ENCODE measurements at regions not wholly inside any gene's neighbourhood (a gene's known extent, or its start where the extent isn't known, plus 50 kb on each side); places are given as distances from the start of the nearest gene placed in this dataset.
A peak's percentile ranks its signal among the peaks of the same experiment; 100 is the strongest.

GRCh38 chr2:15045054-15045453 lies 412.5 kb downstream of the LRATD1 start:
- no peak for DNase-seq (ENCODE audit: low spot score)

- no peak for DNase-seq (ENCODE audit: low spot score)
These were observed 414.7 kb downstream of the LRATD1 start for GRCh38 chr2:15047184-15047583.

GRCh38 chr2:15048000-15048399 lies 415.5 kb downstream of the LRATD1 start:
- DNase-seq (ENCODE audit: low spot score): no peak

GRCh38 chr2:15049096-15049993 lies 416.8 kb downstream of the LRATD1 start:
- DNase-seq (ENCODE audit: low spot score): no peak

GRCh38 chr2:15050483-15050882 lies 418.0 kb downstream of the LRATD1 start:
- DNase-seq (ENCODE audit: low spot score): peak; percentile 18

GRCh38 chr2:15053542-15053941 lies 421.0 kb downstream of the LRATD1 start:
- DNase-seq (ENCODE audit: low spot score): no peak

GRCh38 chr2:15058015-15058720 lies 425.7 kb downstream of the LRATD1 start:
- DNase-seq (ENCODE audit: low spot score): no peak

GRCh38 chr2:15058721-15059157 lies 426.2 kb downstream of the LRATD1 start:
- DNase-seq (ENCODE audit: low spot score): no peak

- DNase-seq (ENCODE audit: low spot score): no peak
These were observed 427.5 kb downstream of the LRATD1 start for GRCh38 chr2:15059870-15060512.

GRCh38 chr2:15061268-15061667 lies 428.8 kb downstream of the LRATD1 start:
- no peak for DNase-seq (ENCODE audit: low spot score)

GRCh38 chr2:15066138-15066537 lies 433.6 kb downstream of the LRATD1 start:
- DNase-seq (ENCODE audit: low spot score): no peak

- no peak for DNase-seq (ENCODE audit: low spot score)
These were observed 436.6 kb downstream of the LRATD1 start for GRCh38 chr2:15069149-15069548.

GRCh38 chr2:15072836-15073235 lies 440.3 kb downstream of the LRATD1 start:
- DNase-seq (ENCODE audit: low spot score): no peak

GRCh38 chr2:15073664-15074063 lies 441.1 kb downstream of the LRATD1 start:
- no peak for DNase-seq (ENCODE audit: low spot score)

- no peak for DNase-seq (ENCODE audit: low spot score)
These were observed 441.8 kb downstream of the LRATD1 start for GRCh38 chr2:15074319-15074718.

- DNase-seq (ENCODE audit: low spot score): peak; percentile 68
These were observed 442.5 kb downstream of the LRATD1 start for GRCh38 chr2:15074751-15075700.

GRCh38 chr2:15076668-15077067 lies 444.2 kb downstream of the LRATD1 start:
- no peak for DNase-seq (ENCODE audit: low spot score)

- DNase-seq (ENCODE audit: low spot score): no peak
These were observed 448.8 kb downstream of the LRATD1 start for GRCh38 chr2:15081356-15081755.

- no peak for DNase-seq (ENCODE audit: low spot score)
These were observed 449.9 kb downstream of the LRATD1 start for GRCh38 chr2:15082105-15083058.

GRCh38 chr2:15084826-15085489 lies 452.4 kb downstream of the LRATD1 start:
- DNase-seq (ENCODE audit: low spot score): no peak
